Stimulated activated CD4-positive, alpha-beta T cell treated with anti-CD3 and anti-CD28 coated beads, Interleukin-1b, Interleukin-23, amount 100 ng/mL, for 24 hours (primary cell): ENCODE measurements at regions not wholly inside any gene's neighbourhood (a gene's known extent, or its start where the extent isn't known, plus 50 kb on each side); places are given as distances from the start of the nearest gene placed in this dataset.
"Not testable (repeated sequence)": the region's sequence is repeated elsewhere in the genome, so short reads cannot be mapped to it uniquely, and the experiment has no call there.

Source experiments
- DNase-seq, 4 experiments: peaks; one replicate each; pipeline ENCODE4 v3.0.0-alpha.2; 2020; ENCODE audit warnings: low read depth in 4 of 4, low spot score in 1 of 4

DNA sequence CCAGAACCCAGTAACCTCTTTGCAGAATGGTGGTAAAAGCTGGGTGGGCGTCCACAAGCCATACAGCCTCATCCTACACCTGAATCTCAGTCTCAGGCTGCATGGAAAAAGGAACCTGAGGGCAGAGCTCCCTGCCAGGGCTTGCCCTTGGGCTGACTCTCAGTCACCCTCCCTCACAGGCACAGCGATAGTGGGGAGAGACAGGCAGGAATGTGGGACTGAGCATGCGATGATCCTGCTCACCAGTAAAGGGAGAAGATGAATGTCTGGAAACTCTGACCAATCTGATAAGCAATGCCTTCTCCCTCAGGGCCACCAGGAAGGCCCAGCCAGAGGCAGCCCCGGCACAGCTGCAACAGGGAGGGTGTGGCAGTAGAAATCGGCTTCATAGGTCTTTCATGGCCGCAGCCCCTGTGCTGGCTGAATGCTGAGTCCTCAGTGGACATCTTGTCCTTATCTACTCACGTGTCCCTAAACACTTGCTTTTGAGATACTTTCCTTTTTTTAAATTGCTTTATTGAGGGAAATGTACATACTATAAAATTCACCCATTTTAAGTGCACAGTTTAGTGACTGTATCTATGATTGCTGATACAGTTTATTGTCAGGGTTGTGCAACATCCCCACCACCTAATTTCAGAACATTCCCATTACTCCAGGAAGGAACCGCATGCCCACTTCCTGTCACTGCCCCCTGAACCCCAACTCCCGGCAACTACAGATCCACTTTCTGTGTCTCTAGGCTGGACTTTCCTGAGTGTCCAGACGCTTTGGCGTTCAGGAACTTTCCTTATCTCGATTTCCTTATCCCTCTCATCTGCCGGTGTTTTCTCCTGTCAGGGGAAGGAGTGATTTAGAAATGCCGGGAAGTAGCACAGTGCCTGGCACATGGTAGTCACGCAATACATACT is 258.1 kb downstream of the PCNX1 start:
- no peak for DNase-seq

DNA sequence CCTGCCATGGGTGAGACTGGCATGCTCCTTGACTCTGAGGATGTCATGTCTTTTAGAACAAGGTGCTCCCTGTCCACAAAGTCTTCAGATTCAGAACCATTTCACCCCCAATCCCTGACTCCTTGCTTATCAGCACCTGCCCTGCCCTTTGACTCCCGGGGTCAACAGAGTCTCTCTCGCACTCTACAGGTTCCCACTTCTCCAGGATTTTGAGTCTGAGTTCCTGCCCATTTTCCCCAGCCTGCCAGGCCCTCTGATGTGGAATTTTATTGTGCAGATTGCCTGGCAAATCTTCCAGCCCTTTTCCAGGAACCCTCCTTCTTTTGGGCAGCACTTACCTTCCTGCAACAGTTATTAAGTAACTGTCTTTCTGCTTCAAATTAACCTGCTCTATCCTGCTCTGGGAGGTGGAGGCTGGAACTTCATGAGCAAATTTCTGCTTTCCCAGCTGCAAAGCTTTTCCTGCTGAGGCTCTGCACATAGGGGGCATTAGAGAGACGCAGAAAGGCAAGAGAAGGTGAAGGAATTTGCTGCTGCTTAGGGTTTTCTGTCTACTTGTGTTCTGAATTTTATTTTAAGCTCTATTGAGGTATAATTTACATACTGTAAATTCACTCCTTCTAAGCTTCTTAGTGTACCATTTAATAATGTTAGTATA is 259.1 kb downstream of the PCNX1 start:
- DNase-seq = no peak

DNA sequence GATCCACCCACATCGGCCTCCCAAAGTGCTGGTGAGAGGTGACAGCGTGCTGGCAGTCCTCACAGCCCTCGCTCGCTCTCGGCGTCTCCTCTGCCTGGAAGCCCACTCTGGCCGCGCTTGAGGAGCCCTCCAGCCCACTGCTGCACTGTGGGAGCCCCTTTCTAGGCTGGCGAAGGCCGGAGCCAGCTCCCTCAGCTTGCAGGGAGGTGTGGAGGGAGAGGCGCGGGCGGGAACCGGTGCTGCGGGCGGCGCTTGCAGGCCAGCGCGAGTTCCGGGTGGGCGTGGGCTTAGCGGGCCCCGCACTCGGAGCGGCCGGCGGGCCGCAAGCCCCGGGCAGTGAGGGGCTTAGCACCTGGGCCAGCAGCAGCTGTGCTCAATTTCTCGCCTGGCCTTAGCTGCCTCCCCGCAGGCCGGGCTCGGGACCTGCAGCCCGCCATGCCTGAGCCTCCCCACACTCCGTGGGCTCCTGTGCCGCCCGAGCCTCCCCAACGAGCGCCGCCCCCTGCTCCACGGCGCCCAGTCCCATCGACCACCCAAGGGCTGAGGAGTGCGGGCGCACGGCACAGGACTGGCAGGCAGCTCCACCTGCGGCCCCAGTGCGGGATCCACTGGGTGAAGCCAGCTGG is 260.2 kb downstream of the PCNX1 start:
- not testable (repeated sequence) for DNase-seq

DNA sequence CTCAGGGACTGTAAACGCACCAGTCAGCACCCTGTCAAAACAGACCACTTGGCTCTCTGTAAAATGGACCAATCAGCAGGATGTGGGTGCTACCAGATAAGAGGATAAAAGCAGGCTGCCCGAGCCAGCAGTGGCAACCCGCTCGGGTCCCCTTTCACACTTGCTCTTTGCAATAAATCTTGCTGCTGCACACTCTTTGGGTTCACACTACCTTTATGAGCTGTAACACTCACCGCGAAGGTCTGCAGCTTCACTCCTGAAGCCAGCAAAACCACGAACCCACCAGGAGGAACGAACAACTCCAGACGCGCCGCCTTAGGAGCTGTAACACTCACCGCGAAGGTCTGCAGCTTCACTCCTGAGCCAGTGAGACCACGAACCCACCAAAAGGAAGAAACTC is 260.9 kb downstream of the PCNX1 start:
- not testable (repeated sequence) for DNase-seq

DNA sequence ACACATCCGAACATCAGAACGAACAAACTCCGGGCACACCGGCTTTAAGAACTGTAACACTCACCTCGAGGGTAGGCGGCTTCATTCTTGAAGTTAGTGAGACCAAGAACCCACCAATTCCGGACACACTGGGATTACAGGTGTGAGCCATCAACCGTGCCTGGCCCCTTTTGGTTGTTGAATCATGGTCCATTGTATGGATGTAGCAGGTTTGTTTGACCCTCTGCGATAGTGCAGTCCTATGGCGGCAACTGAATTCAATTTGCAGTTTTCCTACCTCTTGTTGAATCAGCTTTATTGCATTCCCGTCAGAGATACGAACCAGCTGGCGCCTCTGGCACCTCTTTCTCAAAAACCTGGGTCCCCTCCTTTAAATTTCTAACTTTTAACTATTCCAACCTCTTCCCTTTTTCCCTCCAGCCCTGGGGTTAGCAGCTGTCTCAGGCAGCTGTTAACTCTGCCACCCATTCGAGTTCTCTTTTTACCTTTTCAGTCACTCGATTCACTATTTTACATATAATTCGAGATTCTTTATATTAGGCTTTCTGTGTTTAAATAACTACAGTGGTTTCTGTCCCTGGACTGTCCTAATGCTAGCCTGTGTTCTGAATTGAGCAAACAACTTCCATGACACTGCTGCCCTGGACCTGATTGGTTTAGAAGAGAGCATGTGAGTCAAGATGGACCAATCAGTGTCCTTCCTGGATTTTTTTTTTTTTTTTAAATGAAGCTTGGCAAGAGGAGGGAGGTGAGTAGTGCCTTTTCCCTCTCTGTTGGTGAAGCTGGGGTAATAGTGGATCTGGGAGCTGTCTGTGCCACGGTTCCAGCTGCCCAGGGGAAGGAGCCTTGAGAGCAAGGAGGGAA is 261.5 kb downstream of the PCNX1 start:
- DNase-seq = no peak

DNA sequence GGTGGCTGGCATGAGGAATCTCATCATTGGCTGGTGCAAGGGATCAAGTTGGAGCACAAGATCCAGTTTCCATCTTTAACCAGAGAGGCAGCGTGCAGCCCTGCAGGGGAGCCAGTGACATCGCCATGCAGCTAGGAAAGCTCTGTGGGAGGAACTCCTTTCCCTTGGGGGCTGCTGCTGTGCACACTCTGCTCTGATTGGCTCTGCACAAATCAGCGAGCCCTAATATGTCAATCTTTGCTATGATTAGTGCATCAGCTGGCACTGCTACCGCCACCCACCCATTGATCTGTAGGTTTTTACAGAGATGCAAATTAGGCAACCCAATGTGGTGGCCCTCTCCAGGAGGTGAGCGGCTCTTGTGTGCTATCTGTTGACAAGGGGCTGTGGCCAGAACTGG is 262.6 kb downstream of the PCNX1 start:
- DNase-seq = no peak

DNA sequence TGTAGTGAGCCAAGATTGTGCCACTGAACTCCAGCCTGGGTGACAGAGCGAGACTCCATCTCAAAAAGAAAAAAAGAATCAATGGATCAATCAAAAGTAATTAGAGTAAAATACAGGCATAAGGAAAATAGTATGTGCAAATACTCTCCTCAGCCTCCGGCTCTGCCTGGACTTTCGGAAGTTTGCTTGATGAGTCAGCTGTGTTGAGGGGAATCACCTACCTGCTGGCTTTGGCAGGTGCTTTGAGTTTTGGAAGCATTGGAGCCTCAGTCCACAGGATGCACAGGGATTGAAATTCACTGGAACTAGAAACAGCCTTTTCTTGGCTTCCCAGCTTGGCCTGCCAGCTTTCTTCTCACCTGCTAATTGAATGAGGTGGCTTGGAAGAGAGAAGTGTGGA is 268.2 kb downstream of the PCNX1 start:
- no peak for DNase-seq

DNA sequence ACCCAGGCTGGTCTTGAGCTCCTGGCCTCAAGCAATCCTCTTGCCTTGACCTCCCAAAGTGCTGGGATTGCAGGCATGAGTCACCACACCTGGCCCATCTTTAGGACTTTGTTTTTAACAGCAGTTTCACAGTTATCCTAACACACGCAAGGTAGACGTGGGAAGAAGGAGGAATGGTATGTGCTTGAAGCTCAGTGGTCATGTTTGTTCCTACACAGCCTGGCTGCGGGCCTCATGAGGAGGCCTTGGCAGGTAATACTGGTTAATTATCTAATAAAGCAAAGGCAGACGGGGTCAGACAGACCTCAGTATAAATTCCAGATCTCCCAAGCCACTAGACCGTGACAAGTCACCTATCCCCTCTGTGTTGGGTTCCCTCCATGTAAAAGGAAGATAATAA is 271.8 kb downstream of the PCNX1 start:
- no peak for DNase-seq

DNA sequence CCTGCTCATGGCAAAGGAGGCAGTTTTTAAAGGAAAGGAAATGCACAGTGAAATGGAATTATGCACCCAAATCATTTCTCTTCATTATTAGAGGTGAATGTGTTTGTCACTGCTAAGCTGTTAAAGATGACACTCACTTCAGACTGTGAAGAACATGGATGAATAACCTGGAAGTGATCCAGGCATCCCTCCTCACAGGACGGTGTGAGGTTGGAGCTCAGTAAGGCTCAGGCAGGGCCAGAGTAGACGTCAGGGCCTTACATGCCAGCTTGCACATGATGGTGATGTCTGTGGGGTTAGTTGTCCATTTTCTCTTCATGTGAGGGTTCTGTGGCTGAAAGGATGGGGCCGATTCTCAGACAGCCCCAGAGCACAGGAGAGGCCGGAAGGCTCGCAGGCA is 273.1 kb downstream of the PCNX1 start:
- no peak for DNase-seq

DNA sequence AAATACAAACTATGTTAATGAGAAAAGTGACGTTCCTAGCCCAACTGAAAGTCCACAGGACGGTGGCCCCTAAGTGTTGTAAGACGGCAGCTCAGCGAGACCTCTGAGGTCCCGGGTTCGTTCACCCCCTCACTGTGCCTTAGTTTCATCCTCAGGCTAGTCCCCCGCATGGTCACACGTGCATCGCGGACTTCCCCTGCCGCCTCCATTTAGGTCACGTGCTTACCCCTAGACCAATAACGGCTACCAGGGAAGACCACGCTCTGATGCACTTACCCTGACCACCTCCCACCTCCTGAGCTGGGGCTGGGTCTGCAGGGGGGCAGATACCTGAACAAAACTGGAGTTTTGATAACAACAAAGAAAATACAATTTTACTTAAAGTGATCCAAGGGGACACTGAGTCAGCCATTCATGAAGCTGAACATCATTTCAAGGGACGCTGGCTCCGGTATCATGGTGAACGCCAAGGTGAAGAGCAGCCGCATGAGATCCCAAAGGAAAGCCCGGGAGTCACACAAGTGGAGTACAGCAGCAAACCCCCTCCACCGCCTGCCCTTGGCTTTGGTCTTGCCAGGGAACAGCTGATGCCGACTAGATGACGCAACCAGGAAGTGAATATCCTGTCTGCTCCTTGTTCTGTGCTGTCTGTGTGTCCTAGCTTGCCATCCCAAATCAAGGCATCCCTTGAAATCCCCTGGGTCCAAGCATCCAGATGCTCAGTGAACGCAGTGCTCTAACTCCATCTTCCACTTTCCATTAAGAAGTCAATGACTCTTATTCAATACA is 274.1 kb downstream of the PCNX1 start:
- DNase-seq = no peak

DNA sequence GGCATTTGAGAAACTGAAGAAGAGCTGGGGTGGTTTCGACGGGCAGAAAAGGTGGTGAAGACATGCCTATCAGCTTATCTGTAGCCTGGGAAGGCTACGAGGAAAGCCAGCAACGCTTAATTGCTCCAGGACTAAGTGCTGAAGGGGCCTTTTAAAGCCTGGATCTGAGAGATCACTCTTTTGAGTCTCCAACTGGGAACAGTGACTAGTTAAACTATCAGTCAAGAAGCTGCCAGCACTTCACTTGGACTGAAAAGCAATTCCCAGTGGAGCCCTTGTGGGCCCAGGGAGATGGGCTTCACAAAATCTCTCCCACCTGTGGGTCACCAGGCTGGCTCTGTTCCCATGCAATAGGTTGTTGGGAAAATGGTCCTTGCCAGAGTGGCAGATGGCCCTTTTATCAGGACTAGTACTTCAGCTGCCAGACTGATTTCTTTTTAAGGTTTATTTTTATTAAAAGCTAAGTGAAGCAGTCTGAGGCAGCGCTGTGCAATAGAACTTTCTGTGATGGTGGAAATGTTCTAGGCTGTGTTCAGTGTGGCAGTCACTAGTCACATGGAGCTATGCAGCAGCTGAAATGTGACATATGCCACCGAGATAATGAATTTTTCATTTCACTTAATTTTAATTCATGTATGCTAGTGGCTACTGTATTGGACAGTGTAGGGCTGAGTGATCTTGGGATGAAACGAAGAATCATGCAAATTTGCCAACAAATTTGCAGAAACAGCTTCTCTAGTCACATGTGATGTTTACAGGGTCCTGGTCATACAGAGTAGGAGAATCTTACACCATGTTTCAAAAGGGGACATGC is 276.8 kb downstream of the PCNX1 start:
- DNase-seq = no peak

DNA sequence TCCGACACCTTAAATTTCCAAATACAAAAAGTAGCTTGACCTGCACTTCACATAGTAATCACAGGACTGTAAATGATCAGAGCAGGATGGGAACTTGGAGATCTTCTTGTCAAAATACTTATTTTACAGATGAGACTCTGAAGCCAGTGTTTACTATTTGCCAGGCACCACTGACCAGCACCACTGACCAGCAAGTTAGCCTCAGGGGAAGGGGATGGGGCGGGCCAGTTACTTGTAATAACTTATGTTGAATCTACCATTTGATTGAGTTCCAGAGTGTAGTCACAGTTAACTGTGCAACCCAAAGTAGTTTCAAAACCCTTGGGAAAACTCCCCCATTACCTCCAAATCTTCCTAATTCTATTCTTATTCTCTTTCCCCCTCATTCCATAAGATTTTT is 278.4 kb downstream of the PCNX1 start:
- no peak for DNase-seq

DNA sequence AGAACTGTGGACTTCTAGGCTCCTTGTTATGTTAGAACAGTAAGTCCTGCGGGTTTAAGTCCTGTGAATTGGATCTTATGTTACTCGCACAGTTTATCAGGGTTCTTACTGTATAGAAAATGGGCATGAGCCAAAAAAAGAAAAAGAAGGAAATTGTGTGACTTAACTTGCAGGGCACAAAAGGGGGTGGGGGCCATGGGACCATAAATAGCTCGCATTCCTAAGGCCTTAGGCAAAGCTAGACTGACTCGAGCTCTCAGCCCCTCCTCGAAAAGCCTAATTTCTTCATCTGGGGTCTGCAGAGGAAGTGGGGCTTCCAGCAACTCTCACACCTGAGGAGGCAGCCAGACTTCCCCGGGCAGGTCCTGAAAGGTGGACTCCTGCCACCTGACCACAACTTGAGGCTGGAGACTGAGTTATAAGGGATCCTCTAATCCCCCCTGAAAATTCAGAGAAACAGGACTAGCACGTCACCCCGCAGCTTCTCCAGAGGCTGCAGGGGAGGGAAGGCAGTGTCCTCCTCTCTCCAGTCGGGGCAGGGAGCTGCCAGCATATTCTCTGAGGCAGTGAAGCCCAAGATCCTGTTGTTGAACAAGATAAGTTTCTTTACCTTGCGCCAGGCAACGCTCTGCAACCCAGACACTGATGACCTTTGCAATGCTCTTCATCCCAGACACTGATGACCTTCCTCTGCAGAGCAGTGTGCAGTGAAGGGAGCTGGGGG is 280.5 kb downstream of the PCNX1 start:
- DNase-seq = no peak

DNA sequence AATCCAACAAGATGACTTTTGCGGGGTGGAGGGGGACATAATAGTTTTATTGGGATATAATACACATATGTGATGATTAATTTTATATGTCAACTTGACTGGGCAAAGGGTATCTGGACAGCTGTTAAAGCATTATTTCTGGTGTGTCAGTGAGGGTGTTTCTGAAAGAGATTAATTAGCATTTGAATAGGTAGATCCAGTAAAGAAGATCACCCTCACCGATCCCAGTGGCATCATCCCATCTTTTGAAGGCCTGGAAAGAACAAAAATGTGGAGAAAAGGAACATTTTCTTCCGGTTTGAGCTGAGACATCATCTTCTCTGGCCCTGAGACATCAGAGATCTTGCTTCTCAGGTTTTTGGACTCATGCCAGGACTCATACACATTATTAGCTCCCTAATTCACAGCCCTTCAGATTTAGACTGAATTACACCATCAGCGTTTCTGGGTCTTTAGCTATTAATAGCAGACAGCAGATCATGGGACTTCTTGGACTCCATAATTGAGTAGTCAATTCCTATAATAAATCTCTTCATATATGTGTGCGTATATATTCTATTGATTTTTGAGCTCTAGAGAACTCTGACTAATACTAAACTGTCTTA is 283.6 kb downstream of the PCNX1 start:
- no peak for DNase-seq

DNA sequence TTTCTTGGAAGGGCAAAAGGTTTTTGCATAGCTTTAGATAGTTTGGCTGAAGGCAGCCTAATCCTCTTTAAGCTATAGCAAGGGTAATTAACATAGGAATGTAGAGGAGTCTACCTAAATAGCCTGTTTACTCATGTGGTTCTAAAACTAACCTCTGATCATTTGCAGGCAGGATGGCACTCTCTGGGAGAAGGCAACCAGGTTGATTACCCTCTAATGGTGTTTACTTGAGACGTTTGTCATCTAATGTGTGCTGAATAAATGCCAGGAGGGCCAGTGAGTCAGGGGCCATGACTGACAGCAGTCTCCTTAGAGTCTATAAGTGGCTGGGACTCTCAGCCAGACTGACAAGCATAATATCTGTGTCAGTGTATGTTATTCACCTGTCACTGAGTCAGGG is 286.4 kb downstream of the PCNX1 start:
- no peak for DNase-seq

DNA sequence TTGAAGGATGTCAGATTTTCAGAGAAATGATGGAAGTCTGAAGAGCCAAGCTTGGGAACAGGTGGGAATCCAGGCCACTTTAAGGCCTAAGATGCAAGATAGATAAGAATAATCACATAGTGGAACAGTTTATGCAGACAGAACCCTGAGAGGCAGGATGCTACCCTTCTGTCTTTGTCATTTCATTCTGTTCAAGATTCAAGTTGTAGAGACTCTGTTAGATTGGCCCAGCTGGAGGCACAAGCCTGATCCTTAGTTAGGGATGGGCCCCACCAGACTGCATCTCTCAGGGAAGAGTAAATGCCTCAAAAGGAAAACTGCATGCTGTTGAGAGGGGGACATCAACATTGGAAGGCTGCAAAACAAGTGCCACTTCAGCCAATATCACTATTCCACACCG is 287.0 kb downstream of the PCNX1 start:
- DNase-seq = no peak

DNA sequence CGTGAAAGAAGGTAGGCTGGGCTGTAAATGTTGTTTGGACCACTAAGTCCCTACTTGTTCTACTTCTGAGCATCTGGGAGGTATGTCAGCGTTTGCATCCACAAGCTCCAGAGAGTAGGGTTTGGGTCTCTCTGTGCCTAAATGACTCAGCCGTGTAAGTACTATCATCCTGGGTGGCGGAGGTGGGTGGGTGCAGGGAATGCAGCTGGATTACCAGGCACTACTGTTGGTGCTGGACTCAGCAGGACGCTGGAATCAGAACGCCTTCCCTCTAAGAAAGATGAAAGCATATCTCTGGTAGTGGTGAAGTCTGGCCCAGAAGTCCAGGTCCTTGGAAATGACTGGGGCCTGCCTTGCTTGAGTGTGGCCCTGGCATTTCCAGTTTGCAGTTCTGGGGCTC is 289.7 kb downstream of the PCNX1 start:
- DNase-seq = no peak

DNA sequence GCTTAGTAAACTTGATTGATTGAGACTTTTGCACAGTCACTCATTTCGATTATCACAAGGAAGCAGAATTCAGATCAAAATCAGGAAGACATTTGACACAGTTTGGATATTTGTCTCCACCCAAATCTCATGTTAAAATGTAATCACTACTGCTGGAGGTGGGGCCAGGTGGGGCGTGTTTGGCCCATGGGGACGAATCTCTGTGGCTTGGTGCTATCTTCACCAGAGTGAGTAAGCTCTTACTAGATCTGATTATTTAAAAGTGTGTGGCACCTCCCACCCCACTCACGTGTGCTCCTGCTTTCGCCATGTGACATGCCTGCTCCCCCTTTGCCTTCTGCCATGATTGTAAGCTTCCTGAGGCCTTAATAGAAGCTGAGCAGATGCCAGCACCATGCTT is 291.4 kb downstream of the PCNX1 start:
- DNase-seq = no peak

DNA sequence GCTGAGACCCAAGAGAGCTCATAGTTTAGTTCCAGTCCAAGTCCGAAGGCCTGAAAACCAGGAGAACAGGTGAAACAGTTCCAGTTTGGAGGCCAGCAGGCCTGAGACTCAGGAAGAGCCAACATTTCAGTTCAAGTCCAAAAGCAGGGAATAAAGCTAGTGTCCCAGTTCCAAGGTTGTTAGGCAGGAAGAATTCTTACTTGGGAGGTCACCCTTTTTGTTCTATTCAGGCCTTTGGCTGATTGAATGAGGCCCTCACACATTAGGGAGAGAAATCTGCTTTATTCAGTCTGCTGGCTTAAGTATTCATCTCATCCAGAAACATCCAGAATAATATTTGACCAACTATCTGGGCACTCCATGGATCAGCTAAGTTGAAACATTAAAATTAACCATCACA is 294.6 kb downstream of the PCNX1 start:
- DNase-seq = no peak
